HG03575 (cell line): ENCODE measurements at regions not wholly inside any gene's neighbourhood (a gene's known extent, or its start where the extent isn't known, plus 50 kb on each side); places are given as distances from the start of the nearest gene placed in this dataset.
"Not testable (repeated sequence)": the region's sequence is repeated elsewhere in the genome, so short reads cannot be mapped to it uniquely, and the experiment has no call there.

Experiments used
- ATAC-seq: cut with Tn5 transposase; IDR thresholded peaks from one replicate; pipeline ENCODE4 v1.9.1; 2021; ENCODE audit not compliant: unreplicated experiment, insufficient number of reproducible peaks, low FRiP score; ENCODE audit errors: extremely low read depth

DNA sequence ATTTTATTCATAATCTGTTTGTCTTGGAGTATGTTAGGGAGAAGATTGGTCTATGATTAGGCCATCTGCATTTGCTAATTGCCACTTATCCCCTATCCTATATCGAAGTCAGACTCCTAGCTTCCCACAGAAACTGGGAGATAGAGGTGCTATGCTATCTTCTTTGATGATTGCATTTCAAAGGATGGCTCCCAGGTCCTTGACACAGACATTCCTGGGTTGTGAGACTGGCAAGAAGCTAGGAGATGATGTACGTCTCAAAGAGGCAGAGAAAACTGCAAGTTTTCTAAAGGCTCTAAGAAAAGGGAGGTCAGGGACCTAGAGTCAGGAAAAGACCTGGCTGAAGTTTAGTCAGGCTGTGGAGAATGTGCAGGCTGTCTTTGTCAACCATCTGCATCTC is 1251.9 kb downstream of the PCDH17 start:
- no peak for ATAC-seq

DNA sequence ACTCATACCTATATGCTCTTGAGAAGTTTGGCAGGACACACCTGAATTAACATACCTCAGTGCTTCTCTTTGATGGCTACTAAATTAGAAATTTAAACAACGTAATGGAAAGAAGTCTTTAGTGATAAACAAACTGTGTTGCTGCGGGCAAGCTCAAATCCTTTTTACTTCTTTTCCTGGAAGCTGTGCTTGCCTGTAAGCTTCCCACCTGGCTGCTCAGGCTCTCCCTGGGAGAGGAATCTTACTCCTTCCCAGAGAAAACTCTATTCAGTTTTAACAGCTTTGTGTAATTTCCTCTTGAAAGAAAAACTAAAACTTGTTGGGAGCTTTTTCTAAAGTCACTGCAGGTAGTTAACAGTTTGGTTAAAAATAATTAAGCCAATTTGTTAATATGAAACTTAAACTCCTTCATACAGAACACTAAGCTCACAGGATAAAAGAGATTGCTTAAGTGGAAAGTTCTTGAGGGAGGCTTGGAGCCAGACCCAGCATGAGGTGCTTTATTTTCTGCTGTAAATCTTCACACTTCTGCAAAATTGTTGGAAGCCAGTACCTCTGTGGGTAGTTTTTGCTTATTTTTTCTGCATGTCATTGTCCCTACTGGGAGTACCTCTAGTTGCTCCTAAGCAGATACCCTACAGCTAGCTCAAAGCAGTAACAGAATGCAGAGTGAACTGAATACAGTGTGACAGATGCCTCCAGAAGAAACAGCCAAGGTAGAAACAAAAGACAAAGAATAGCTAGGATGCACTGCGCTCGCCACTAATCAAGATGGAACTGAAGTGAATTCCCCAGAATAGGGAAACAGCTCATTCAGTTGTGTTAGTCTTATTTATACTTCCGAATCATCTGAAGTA is 1253.0 kb downstream of the PCDH17 start:
- ATAC-seq: no peak

DNA sequence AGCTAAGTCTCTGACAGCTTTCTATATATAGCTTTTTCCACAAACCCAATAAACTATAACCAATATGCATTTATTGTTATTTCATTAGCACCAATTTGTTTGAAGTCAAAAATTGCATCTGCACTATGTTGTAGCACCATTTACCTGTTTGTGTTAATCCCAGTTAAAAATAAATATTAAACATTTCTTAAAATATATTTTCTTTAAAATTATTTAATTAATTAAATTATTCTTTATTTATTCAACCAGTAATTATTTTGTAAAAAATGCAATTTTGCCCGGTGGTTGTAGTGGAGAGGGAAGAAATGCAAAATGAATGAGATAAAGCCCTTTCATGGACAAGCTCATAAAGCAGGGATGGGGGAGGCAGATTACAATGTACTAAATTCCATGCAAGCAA is 1257.9 kb downstream of the PCDH17 start:
- no peak for ATAC-seq

DNA sequence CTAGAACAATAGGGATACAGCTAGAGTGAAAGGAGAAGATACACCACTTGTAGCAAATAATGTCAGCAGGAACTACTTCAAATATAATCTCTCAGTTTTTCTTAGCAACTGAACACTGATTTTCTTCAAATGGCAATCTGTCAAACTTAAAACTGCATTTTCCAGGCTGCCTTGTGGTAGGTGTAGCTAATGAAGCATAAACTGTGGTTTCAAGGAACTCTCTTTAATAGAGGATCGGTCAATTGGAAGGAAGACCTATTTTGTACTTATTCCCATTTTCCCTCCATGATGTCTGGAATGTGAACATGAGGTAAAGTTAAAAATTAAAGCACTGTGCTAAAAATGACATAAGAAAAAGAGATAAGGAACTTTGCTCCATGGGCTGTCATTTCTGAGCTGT is 1261.9 kb downstream of the PCDH17 start:
- no peak for ATAC-seq

DNA sequence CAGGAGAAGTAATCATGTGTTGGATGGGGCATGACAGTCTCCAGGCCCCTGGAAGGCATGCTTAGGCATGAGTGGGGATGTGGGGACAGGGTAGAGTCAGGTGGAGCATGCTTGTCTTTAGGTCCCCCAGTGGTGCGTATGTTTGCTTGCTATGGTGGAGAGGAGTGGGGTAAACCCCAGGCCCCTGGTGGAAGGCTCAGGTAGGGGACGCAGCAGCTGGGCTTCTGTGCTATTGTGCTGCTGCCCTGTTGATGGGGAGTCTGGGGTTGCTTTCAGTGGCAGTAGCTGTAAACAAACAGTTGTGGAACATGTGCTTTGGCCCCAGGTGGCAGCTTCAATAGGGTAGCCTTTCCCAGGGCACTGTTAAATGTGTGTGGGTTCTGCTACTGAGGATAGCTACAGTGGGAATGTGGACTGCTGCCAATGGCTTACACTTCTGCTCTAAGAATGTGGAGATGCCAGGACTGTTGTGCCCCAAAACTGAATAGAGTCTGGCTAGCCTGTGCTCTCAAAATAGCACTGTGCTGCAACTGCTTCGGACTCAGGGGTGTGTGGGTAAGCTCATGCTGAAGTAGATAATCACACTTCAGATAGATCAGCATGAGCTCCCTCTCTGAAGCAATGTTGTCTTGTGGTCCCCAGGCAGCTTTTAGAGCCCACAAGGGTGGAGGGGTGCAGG is 1257.3 kb downstream of the DIAPH3 start:
- no peak for ATAC-seq

DNA sequence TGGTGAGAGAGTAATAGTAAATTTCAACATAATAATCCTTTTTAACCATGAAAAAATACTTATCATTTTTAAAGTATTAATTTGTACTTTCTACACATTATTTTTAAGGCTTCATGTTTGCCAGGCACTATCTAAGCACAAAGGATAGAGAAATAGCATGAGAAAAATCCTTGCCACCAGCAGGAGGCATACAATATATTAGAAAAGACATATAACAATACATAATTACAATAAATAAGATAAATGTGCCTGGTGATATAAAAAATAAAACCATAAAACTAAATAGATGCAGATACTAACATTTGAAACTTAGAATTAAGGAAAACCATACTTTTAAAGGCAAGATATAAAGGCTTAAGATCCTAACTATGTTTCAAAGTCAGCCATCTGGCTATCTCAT is 1256.4 kb downstream of the DIAPH3 start:
- no peak for ATAC-seq

DNA sequence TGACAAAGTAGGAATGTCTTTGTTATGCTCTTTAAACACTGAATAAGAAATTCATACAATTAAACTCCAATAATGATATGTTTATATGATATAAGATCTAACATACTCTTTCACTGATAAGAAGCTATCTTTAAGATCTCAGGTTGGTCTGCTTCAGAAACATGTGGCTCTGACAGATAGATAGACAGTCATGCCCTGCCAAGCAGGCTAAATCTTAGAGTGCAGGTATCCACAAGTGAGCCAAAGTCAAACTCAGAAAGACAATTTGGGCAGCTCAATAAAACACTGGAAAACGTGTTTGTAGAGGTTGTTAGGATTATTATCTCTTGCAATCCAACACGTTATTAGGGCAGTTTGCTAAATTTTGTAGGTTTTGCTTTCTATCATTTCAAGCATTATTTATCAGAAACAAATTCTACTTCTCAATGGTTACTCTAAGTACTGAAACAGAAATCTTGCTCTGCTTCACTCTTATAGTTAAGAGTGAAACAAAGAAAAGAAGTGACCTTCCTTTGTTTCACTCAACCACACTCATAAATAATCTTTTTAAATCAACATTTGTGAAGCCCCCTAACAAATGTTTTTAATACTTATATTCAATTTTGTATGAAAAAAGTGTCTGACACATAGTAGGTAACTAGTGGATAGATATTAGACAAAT is 1255.6 kb downstream of the DIAPH3 start:
- ATAC-seq: no peak

DNA sequence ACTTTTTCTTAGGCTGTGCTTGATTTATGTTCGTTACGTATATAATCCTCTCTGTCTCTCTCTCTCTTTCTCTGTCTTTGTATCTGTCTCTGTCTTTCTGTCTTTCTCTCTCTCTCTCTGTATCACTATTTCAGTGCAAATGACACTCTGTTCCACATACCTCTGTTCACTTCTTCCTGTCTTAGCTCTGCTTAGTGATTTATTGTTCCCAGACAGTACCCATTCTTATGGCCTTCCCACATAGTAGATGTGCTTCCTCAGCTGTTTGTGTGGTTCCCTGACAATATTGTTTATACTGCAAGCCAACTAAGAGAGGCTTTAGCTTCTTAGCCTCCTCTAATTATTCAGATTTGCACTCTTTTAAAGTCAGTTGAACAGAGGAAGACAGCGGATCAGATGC is 1244.2 kb downstream of the DIAPH3 start:
- ATAC-seq: no peak

DNA sequence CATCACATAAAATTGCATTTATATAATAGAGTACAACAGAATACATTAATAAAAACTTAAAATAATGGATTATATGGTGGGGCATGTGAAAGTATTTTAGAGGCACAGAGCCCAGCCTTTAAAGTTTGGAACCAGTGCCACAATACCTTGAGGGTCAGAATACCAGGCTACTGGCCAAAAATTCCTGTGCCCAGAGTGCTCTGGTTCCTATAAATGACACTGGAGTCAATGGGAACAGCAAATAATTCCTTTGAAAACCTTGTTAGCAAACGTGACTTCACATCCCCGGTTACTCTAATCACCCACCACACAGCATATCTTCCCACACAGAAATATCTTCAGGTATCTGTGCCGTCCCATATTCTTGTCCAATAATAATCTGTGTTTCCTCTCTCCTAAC is 1242.6 kb downstream of the DIAPH3 start:
- ATAC-seq: no peak

DNA sequence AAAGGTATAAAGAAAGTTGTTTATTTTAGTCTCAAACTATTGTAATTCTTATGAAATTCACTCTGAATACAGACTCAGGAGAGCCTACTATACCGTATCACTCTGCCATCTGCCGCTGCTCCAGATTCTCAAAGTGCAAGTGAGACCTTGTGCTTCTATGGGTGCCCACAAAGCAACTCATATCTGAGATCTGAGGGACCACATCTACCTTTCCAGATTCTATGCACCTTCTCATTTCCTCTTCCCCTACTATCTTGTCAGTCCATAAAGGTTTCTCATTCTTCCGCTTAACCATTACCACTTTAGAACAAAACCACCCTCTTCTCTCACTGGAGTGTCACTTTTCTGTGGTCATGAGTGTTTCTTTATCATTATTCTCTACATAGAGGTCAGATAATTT is 1236.9 kb downstream of the DIAPH3 start:
- ATAC-seq: no peak

DNA sequence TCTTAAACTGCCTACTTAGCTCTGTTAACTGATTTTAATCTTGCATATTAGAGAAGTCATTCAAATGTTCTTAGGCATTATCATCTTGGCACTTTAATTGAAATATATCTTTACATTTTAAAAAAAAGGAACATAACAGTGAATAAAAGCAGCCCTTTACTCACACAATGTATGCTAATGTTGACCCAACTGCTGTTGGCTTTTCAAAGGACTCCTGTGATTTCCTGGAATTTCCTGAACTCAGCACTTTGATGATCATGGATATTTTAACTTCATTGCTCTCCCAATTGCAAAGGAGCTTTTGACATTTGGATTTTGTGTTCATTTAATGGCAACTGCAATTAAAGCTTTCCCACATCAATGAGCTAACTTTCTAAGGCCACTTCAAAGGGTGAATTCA is 1230.3 kb downstream of the DIAPH3 start:
- ATAC-seq: no peak

DNA sequence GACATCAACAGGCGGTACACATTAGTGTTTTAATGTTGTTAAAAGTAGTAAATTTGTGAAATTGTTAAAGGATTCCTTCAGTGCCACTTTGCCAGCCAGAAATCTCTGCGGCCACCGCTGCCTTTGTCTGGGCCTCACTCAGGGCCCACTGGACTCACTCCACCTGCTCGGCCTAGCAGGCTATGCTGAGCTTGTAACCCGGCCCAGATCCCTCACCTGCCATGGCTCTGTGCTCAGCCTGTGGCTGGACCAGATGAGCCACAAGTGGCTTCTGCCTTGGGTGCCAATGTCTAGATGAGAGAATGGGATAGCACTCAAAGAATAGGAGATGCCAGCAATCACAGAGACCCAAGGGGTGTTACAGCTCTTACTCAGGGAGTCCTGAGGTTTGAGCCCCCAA is 1228.0 kb downstream of the DIAPH3 start:
- ATAC-seq: no peak

DNA sequence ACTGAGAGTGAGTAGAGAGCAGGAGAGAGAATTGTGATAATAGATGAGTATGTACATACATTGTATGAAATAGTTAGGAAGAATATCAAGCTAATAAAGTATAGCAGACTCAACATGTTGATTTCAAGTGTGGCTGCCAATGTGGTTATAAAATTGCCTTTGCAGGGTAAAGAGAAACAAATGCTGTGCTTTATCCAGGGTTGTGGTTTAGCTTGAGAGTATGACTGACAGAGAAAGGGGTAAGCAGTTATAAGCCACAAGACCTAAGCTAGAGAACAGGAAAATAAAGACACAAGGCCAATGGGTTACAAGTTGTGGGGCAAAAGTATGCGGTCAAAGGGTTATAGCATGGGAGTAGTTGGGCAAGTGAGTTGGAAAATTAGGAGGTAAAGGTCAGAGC is 1217.5 kb downstream of the DIAPH3 start:
- ATAC-seq: no peak

DNA sequence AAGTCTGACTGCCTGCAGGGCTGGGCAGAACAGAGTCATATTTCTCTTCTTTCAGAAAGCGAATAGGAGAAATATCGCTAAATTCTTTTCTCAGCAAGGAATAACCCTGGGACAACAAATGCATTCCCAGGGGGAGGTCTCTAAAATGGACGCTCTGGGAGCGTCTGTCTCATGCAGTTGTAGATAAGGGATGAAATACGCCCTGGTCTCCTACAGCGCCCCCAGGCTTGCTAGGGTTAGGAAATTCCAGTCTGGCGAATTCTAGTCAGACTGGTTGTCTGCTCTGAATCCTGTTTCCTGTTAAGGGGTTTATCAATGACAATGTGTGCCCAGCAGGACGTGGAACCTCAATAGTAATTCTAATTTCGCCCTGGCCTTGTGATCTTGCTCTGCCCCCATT is 1214.1 kb downstream of the DIAPH3 start:
- no peak for ATAC-seq

DNA sequence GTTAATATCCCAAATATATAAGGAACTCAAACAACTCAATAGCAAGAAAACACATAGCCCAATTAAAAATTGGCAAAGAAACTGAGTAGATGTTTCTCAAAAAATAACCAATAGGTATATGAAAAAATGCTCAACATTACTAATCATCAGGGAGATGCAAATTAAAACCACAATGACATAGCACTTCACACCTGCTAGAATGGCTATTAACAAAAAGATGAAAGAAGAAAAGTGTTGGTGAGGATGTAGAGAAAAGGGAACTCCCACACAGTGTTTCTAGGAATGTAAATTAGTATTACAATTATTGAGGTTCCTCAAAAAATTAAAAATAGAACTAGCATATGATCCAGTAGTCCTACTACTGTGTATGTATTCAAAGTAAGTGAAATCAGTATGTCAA is 1212.8 kb downstream of the DIAPH3 start:
- ATAC-seq: no peak

DNA sequence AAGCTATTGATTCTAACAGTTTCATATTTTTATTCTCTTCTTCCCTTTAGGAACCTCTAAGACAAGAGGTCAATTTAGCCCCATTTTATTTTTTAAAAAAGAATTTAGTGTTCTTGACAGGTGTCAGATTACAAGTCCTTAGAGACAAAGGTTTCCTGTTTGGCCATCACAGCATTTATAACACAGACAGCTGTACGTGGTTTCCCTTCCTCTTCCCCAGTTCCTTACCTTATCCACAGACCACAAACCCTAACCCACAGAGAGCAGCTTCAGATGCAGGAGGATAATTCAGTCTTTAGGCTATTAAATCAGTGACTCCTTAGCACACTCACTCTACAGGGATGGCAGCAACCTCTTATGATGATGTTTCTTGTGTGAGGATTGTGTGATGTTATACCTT is 1210.1 kb downstream of the DIAPH3 start:
- ATAC-seq: peak; percentile 95

DNA sequence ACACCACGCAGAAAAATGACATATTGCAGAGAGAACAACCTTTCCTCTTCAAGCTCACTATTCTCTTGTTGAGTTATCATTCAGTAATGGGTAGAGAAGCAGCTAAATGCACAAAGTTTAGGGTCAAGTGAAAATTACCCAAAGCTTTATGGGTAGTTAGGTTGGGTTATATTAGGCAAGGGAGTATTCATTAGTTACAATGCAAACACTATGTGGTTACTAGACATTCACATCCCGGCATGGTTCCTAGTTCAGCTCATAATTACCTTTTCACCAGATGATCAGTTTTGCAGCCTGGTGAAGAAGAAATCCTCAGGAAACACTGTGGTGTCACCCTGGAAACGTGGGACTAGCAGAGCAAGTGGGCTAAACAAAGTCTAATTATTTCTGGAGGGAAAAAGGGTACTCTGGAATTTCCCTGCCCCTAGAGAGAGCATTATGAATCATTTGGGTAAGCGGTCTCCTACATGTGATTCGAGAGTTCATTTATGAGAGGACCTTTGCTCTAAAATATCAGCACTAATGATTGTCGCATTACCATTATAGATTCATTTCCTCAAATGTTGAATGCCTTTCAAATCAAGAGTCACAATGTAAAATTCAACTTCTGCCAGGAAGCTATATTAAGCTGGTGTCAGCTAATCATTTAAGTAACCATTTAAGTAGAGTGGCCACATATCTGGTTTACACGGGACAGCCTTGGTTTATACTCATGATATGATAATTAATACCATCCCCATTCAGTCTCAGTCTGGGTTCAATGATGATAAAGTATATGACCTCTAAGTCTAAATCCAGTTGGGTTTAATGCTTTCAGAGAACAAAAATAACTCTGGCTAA is 1208.0 kb downstream of the DIAPH3 start:
- no peak for ATAC-seq

DNA sequence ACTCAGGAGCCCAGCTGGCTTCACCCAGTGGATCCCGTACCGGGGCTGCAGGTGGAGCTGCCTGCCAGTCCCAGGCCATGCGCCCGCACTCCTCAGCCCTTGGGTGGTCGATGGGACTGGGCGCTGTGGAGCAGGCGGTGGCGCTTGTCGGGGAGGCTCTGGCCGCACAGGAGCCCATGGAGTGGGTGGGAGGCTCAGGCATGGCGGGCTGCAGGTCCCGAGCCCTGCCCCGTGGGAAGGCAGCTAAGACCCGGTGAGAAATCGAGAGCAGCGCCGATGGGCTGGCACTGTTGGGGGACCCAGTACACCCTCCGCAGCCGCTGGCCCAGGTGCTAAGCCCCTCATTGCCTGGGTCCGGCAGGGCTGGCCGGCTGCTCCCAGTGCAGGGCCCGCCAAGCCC is 1205.6 kb downstream of the DIAPH3 start:
- not testable (repeated sequence) for ATAC-seq

DNA sequence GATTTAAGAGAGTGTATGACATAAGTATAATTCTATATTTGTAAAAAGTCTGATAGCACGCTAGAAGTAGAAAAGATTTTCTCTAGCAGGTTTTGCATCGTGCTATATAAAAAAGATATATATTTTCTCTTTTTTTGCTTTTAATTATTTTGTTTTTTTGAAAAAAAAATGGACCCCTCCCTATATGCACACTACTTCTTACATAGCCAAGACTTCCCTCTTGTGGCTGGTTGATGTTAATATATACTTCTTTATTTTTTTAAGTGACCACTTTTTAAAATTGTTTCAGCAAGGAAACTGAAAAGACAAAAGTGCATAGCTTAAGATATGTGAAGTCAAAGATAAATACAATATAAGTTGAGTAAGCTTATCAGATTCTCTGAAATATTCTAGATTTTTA is 1202.8 kb downstream of the DIAPH3 start:
- no peak for ATAC-seq
